HG03103 (cell line): ENCODE measurements at regions not wholly inside any gene's neighbourhood (a gene's known extent, or its start where the extent isn't known, plus 50 kb on each side); places are given as distances from the start of the nearest gene placed in this dataset.
"Not testable (repeated sequence)": the region's sequence is repeated elsewhere in the genome, so short reads cannot be mapped to it uniquely, and the experiment has no call there.

Source experiments
- ATAC-seq: cut with Tn5 transposase; IDR thresholded peaks from one replicate; pipeline ENCODE4 v1.9.1; 2021; ENCODE audit warnings: low read depth; ENCODE audit not compliant: unreplicated experiment

DNA sequence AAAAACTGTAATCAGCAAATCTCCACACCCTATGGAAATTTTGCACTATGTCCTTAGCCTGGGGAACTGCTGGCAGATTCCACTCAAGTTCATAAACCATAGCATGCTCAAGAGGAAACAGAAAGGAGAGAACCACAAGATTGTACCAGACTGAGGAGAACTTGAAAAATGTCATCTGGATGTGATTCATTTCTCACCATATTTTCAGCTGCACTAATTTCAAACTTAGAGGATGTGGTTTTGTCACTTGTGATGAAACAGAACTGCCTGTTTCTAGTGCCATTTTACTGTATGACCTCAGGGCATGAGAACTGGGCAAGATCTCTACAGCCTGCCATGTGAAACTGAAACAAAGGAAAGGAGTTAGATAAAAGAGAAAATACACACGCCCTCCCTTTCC lies 1493.1 kb upstream of the FLRT2 start:
- ATAC-seq = no peak

DNA sequence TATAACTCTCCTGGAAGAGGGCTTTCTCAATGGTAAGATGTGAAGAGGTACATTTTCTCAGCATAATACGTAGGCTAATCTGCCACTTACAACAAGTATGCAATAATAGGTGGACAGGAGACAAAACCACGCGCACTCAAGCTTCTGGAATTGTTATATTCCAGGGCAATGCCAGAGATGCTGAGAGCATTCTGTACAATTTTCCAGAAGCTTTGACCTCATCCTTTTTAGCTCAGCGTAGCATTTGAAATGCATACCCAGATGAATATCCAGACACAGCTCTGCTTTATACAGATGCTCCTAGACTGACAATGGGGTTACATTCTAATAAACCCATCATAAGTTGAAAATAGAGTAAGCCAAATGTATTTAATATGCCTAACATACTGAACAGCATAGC lies 1492.4 kb upstream of the FLRT2 start:
- no peak for ATAC-seq

DNA sequence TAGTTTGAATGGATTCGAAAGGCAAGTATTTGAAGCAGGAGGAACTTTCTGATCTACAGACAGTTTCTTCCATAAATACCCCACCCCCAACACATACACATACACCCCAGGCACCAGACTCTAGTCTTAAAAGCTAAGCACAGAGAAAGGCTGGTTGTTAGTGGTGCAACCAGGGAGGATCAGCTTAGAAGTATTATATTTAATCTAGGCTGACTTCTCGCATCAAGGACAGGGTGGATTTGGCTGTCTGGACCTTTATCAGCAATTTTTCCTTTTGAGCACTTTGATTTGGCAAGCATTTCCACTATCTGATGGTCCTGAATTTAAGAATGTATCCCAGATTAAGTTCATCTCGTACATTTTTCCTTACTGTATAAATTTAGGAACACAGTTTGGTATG lies 1489.8 kb upstream of the FLRT2 start:
- no peak for ATAC-seq

DNA sequence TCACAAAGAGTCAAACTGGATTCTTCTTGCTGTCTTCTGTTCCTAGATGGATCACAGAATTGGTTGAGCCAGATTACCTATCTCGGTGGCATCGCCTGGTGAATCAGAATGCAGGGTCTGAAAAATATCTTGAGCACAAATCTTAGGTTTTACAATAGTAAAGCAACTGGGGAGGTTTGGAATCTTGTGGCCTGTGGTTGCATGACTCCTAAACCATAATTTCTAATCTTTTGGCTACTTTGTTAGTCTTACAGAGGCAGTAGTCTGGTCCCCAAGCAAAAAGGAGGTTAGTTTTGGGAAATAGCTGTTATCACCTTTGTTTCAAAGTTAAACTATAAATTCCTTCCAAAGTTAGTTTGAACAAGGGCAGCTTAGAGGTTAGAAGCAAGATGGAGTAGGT lies 1488.5 kb upstream of the FLRT2 start:
- no peak for ATAC-seq

DNA sequence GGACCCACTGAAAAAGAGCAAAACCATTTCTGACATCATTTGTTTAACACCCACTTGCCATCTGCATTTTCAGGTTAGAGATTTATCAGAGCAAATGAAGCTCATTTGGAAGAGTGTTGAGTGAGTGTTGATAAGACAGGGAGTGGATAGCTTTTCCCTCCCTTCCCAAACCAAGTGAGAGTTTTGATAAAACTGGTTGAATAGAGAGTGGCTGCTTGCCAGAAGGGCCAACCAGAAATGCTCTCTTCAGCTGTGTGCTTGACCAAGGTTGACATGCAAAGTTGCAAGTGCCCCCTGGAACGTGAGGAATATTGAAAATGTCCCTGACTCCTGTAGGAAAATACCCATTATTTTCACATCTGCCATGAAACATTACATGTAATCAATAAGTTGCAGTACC lies 1487.0 kb upstream of the FLRT2 start:
- ATAC-seq = no peak

DNA sequence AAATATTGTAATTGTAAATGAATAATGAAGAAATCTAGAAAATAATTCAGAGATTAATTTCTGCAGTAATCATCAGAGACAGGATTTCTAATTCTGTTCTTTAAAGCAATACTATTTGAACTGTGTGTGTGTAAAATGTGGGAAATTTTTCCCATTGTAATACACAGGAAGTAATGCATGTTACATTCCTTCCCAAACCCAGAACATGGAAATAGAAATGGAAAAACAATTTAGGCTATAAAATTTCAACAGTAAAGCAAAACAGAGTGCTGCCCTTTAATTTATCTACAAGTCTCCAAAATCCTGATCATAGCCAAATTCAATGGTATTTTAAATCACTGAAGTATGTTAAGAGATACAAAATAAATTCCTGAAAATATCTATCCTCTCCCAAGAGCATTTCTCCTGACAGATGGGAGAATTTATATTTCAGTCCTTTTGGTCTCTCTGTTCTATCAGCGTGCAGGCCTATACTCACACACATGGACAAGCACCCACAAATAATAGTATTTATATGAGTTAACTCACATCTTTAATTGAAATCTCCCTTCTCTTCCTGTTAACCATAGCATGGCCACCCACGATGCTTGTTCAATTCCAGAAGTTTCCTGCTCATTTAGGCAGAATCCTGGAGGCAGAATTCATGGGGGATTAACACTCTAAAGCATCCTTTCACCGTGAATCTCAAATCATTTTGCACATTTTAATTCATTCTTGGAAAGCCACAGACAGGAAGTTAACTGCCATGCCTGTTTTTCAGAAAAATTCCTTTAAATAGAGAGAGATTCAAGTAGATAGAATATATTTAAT lies 1465.4 kb upstream of the FLRT2 start:
- ATAC-seq = no peak

DNA sequence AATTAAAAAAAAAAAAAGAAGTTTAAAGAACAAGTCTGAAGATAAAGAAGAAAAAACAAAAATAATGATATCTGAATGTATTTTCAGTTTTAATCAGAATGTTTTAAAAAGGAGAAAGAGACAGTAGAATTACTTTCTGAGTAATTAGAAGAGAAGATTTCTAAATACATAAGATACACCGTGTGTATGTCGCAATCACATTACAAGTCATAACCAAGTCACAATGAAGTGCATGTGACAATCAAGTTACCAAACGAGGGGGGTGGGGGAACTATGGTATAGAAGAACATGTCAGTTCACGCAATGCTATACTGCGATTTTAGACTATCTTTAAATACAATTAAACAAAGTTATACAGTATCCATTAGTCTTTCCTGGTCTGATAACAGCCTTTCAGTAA lies 1464.1 kb upstream of the FLRT2 start:
- ATAC-seq = no peak

DNA sequence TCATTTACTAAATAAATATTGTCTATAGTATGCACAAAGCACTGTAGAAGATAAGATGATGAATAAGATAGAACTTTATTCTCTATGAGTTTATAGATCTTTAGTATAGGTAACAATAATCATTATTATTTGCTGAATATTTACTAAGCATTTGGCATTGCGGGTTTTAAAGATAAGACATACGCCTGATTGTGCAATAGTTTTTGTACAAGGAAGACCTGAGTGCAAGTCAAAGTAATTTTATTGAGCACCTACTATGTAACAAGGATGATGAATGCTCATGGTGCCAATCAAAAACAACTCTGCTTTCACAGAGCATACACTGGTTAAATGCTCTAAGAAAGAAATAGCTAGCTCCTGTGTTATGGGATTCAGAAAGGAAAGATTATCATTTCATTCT lies 1461.7 kb upstream of the FLRT2 start:
- ATAC-seq = no peak

DNA sequence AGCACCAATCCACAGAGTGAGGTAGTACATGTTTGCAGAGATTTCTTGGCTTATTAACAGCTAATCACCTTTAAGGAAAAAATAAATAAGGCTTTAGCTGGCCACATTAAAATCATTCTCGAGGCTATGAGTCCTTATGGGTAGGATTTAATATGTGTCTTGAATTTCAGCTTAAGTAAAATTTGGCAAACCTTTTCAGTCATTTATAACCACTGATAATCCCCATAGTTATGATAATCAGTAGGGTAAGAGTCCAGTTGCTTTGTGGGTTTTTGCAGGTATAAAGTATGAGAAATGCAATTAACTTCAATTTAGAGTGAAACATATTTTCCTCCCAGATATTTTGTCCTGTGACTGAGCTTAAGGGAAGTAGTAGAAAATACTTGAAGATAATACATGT lies 1458.9 kb upstream of the FLRT2 start:
- no peak for ATAC-seq

DNA sequence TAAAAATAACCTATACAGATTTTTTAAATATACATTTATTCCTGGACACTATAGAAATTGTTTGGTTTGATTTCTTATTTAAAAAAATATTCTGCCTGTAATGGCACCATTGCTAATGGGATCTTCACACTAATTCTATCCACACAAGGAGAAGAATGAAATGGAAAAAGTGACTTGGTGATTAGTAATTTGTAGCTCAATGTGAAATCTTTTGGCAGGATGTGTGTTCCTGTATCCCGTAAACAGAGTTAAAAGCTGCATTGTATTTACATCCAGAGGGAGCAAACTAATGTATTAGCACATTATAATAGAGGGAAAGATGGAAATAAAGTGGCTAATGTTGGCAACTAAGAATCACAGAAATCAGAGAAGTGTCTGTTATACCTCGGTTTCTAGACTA lies 1455.3 kb upstream of the FLRT2 start:
- no peak for ATAC-seq

DNA sequence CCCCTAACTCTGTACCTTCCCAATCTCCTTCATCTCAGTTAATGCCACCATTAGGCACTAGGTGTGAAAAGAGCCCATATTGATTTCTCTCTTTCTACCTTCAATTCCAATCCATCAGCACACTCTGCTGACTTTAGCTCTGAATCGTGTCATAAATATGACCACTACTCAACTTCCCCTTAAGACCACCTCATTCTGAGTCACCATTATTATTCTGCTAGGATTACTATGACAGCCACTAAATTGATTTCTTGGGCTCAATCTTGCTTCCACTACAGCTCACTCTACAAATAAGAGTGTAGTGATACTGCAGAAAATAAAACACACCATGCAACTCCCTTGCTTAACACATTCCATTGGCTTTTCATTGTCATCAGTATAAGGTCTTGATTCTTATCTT lies 1449.0 kb upstream of the FLRT2 start:
- ATAC-seq = no peak

DNA sequence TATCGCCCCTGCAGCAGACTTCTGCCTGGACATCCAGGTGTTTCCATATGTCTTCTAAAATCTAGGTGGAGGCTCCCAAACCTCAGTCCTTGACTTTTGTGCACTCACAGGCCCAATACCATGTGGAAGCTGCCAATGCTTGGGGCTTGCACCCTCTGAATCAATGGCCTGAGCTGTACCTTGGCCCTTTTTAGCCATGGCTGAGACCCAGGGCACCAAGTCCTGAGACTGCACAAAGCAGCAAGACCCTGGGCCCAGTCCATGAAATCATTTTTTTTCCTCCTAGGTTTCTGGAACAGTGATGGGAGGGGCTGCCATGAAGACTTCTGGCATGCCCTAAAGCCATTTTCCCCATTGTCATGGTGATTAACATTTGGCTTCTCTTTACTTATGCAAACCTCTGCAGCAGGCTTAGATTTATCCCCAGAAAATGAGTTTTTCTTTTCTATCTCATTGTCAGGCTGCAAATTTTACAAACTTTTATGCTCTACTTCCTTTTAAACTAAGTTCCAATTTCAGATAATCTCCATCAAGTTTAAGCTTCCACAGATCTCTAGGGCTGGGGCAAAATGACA lies 1445.8 kb upstream of the FLRT2 start:
- no peak for ATAC-seq

DNA sequence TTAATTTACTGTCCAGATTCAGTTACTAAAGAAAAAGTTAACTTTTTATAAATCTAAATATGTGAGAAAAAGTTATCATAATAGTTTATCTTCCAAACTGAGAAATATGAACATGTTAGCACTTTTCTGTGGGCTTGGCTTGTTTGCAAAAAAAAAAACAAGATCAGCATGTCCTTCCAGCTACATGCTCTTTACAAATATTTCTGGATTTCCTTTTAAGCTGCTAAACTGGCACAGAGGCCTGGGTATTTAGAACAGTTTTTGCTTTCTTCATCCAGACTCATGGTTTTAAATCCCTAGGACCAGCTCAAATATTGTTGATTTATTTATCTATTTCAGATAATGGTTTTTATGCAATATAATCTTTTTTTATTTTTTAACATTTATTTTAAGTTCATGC lies 1444.5 kb upstream of the FLRT2 start:
- ATAC-seq = no peak

DNA sequence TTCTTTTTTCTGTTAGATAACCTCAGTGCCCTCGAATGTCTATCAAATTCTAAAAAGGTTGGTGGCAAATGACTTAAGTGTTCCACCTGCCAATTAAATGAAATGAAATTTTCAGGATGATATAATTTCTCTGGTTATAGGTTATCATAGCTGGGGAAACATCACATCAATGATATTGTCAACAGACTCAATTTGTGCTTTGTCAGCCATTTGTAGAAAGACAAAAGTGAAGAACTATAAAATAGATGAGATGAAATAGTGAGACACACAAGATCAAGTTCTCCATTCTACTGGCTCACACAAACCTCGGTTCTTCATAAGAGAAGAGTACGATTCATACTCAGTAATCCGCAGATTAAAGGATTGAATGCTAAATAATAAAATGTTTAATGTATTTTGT lies 1443.2 kb upstream of the FLRT2 start:
- ATAC-seq = no peak

DNA sequence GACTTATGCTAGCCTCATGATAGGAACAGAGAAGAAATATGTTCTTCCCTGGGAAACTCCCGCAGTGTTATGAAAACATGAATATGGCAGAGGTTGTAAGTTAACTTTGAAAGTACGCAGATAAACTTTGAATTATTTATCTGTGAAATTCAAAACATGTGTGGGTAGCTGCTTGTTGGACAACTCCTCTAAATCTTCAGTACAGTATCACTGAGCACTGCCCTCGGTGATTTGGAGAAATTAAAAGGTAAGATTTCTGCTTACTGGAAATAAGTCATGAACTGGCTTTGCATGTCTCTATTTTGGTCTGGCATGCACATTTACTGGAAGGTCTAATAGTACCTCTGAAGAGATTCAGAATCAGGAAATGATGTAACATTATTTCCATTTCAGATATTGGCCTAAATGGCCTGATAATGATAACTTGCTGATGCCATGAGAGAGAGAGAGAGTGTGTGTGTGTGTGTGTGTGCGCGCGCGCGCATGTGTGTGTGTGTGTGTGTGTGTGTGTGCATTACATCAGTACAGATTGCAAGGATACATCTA lies 1441.9 kb upstream of the FLRT2 start:
- ATAC-seq = no peak

DNA sequence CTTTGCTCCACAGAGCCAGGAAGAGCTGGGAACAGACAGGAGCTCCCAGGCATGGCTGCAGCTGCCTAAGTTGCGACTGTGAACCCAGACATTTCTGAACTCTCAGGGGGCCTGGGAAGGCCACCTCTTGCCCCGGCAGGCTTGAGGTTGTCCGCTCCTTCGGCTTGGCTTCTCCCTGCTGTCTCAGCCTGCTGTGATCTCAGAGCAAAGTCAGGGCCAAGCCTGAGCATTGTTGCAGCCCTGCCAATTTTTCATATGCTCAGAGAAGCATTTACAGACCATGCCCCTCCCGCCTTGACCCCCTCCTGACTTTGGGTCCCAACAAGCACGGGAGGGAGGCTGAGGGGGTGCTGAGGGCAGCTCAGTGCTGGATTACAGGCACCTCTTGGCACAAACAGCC lies 1439.1 kb upstream of the FLRT2 start:
- no peak for ATAC-seq

DNA sequence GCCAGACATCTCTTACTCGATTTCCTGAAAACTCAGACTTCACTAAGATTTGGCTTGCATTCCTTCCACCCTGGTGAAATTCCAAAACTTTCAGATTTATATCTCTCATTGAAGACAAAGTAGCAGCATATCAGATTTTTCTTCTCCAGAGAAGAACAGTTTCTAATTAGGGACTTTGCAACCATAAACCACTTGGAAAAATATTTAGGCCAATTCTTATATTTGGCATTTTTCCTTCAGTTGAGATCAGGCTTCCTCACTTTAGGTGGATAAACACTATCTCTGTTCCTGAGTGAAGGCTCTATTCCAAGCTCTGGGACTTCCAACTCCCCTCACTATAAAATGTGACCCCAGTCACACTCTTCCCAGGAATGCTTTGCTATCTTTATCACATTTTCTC lies 1434.3 kb upstream of the FLRT2 start:
- no peak for ATAC-seq

DNA sequence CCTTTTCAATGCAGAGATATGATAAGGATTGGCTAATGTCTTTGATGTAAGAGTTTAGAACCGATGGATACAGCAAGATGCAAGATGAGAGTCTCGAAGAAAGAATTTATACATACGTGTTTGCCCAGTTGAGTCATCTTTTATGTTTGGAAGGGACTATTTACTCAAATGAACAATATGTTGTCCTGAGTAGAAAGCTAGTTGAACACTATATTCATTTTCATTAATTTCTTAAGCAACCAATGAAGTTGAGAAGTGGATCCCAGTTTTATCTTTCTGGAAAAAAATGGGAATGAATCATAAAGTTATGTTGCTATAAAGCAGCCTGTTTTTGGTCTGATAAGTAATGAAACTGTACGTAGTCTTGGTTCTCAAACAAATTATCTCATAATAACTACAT lies 1431.7 kb upstream of the FLRT2 start:
- no peak for ATAC-seq

DNA sequence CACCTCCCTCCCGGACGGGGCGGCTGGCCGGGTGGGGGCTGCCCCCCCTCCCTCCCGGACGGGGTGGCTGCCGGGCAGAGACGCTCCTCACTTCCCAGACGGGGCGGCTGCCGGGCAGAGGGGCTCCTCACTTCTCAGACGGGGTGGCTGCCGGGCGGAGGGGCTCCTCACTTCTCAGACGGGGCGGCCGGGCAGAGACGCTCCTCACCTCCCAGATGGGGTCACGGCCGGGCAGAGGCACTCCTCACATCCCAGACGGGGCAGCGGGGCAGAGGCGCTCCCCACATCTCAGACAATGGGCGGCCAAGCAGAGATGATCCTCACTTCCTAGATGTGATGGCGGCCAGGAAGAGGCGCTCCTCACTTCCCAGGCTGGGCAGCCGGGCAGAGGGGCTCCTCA lies 1430.4 kb upstream of the FLRT2 start:
- not testable (repeated sequence) for ATAC-seq

DNA sequence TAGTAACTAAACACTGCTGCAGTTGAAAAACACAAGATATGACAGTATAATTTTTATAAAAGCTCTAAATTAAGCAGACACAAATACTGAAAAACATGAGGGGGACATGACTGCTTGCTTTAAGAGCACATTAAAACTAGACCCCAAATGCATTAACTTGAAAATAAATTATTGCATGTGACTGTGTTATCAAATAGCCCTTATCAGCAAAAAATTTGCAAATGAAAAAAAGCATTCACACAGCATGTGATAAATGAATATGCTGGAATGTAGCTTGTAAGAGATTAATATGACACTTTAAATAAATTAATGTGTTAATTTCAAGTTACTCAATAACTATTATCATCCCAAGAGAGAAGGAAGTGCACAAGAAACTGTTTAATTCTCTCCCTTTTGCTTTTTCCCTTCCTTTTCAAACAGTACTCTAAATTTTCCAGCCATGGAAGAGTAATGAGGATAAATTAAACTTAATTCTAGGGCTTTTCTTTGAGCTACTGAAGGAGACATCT lies 1422.1 kb upstream of the FLRT2 start:
- ATAC-seq = no peak

DNA sequence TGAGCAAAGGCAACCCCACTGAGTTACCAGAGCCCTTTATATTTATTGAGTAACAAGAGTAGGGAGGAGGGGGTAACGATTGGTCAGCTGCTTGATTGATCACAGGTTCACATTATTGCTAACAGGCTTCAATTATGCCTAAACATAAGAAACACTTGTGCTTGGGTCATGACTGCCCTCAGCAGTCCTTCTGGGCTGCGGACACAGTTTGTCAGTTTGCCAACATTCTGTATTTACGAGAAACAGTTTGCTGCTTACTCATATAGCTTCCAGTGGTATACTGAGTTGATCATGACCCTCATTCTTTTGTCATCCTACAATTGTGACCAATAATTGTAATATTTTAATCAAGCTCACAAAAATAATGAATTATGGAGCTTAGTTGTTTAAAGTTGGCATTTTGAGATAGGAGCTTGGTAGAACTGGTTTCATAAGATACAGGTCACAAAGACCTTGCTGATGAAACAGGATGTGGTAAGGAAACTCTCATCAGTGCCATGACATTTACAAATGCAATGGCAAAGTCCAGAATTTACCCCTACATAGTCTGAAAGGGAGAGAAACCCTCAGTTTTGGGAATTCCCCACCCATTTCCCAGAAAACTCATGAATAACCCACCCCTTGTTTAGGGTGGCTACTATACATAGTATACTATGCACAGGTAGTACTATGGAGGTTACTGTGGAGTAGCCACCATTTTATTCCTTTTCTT lies 1421.0 kb upstream of the FLRT2 start:
- no peak for ATAC-seq
